ENCODE measurements at regions not wholly inside any gene's neighbourhood (a gene's known extent, or its start where the extent isn't known, plus 50 kb on each side); places are given as distances from the start of the nearest gene placed in this dataset.
A peak's percentile ranks its signal among the peaks of the same experiment; 100 is the strongest.

DNA sequence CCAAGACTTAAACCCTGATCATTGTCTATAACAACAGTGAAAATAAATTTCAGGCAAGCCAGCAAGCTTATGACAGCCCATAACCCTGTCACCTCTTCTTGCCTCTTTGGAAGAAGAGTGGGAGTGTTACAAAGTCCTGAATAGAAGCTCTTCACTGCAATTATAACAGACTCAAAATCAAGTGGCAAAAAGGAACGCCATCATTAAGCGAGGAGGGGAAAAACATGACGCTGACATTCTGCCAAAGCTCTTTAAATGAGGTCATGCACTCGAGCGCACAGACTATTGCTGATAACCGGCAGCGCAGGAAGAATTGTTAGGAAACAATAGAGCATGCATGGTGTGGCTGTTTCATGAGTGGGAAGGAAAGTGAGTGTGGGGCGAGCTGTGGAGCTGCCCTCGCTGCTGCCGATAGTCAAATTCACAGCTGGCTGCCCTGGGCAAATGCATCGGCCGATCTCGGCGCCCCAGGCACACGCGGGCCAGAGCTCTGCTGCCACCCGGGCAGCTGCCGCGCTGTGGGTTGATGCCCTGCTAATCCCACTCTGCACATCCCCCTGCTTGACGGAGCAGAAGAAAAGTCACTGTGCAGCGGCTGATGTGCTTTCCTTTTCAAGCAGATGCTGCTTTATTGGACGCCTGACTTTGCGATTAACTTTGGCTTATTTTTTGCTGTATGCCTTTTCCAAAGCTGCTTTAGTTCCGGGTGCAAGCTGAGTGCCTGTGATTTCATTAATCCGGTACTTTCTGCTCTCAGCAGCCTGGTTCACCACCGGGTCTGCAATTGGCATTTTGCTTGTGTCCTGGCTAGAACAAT is 102.4 kb upstream of the ST6GALNAC5 start:
- peak; percentile 43 for DNase-seq

DNA sequence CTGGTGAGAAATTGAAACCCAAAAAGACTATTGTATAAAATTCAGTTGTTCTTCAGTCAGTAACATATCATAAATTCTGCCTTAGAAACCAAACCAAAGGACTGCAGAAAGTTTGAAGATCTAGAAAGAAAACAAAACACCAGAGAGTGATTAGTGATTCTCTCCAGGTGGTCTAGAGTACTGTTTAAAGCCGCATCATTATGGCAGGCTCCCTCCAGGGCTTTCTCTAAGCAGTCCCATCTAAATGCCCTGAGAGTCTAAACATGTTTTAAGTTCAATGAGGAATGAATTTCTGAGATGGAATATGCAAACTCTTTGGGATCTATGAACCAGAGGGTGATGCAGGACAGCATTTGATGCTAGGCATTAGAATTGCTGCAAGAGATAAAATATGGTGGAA is 100.9 kb upstream of the ST6GALNAC5 start:
- no peak for DNase-seq

DNA sequence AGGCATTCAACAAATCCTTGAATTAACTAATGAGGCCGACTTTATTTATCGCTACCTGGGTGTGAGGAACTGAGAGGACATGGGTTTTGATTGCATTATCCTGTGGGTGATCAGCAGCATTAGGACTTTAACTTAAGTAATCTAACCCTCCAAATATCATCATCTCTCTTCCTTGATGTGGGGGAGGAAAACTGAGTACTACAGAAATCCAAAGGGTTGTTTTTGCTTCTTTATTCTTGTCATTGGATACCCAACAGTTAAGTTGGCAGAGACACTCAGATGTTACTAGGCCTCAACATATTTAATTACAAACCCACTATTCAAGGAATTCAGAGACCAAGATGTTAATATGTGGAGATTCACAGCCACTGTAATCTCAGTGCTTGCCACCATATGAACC is 97.4 kb upstream of the ST6GALNAC5 start:
- no peak for DNase-seq

DNA sequence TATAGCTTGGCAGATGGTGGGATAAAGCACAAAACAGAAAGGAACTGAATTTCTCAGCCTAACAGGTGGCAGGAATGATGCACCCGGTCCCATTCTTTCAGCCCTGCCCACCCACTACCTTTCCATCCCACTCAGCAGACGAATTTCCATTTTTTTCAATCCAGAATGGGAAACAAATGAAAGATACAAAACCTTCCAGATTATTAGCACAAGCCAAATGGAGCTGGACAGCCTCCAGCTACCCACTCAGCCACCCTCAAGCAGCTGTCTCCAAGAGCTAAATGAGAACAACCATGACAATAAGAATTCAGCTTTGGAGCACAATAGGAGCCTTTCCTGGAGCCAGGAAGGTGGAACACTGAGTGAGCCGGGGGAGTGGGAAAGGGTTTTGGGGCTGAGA is 96.3 kb upstream of the ST6GALNAC5 start:
- DNase-seq = peak; percentile 32

DNA sequence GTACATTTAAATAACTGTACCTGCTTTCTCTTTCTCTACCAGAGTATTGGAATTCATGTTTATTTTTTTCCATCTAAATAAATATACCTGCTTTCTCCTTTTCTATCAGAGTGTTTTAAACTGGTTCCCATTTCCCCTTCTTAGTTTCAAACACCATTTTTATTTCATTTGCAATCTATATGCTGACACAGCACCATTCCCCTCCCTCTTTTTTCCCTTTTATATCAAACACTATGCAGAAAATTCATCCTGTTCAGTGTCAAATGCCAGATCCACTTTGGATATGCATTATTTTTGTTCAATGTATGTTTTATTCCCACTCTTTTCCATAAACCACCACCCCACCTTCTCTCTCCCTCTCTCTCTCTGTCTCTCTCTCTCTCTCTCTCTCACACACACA is 85.8 kb upstream of the ST6GALNAC5 start:
- no peak for DNase-seq

DNA sequence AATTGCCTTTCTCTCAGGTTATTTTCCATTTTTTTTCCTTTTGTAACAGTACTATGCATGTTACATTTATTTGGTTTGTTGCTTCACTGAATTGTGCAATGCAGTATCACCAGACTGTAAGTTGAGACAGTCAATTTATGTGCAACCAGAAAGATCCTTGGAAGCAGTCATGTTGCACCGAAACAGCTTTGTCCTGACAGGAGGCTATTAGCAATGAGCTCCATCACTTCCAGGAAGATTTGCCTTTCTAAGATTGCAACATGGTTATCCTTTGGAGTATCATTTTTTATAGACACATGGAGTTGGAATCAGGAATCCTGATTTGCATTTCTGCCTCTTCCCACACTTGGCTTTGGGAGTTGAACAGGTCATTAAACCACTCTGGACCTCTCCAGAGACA is 84.5 kb upstream of the ST6GALNAC5 start:
- no peak for DNase-seq

DNA sequence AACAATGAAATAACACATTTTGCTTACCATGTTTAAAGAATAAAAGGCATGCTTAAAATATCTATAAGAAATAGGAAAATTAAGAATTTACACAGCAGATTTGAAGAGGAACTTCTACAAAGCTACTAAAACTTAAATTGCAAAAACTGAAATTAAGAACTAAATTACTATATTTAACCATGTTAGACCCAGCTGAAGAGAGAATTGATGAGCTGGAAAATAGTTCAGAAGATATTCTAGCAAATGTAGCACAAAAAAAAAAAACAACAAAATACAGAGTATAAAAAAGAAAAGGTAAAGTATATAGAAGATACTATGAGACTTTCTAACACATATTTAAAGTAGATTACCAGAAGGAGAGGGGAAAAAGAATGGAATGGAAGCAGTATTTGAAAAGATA is 82.8 kb upstream of the ST6GALNAC5 start:
- DNase-seq = no peak

DNA sequence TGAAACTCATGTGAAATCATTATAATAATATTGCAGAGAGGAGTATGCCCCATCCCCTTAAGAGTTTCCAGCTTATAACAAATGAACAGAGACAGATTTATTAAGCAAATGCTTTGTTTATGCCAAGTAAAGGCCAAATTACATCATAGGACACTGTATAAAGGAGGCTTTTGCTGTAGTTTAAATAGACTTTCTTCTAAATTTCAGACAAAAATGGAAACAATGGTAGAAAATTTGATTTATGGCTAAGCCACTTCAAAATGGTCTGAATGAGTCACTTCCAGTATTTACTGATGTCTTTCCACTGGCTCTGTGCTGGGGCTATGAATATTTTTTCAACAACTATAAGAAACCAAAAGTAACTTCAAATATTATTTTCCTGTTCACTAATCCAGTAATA is 81.1 kb upstream of the ST6GALNAC5 start:
- no peak for DNase-seq

DNA sequence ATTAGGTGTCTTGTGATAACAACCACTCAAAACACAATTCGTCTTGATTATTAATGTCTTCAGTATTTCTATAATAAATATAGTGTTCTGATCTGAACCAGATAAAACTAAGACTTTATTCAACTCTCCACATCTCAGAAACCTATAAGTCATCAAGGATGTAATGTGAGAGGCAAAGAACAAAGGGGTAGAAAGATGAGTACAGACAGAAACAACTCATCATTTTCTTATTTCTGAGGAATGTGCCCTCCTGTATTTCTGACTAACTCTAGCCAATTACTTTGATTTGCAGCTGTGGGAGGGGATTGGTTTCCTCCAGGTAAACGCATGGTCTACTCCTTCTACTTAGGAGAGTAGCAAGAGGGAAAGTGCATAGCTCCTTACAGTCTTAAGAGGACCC is 73.7 kb upstream of the ST6GALNAC5 start:
- no peak for DNase-seq

DNA sequence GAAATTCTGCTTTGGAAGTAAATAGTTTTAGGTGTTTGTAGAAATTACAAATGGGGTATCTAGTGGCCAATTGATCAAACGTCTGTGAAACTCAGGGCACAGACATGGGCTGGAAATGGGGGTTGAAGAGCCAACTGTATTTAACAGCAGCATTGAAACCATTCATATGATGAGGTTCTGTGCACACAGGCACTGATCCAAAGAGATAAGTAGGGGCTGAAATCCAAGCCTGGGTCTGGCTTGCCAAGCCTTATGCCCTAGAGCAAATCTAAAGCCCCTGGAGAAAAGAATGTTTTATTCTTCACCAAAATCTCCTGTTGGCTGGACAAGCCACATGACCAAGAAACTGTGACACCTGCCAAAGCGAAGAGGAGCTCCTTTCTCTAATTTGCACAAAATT is 67.6 kb upstream of the ST6GALNAC5 start:
- no peak for DNase-seq

DNA sequence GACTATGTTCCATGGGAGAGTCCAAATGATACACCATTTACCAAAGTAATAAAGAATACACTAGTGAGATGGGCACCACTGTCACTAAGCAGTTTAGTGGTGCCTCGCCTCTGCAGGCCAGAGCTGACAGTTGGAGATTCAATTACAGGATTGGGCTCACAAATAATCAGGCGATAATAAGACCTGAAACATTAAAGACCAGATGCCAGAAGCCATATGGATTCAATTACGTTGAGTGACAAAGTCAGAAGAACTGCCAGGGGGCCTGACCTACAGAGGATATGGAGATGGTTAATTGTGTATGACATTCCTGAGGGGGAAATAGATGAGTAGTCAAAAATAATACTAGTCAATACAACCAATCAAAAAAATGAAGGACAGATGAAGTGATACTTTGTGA is 65.2 kb upstream of the ST6GALNAC5 start:
- DNase-seq = no peak

DNA sequence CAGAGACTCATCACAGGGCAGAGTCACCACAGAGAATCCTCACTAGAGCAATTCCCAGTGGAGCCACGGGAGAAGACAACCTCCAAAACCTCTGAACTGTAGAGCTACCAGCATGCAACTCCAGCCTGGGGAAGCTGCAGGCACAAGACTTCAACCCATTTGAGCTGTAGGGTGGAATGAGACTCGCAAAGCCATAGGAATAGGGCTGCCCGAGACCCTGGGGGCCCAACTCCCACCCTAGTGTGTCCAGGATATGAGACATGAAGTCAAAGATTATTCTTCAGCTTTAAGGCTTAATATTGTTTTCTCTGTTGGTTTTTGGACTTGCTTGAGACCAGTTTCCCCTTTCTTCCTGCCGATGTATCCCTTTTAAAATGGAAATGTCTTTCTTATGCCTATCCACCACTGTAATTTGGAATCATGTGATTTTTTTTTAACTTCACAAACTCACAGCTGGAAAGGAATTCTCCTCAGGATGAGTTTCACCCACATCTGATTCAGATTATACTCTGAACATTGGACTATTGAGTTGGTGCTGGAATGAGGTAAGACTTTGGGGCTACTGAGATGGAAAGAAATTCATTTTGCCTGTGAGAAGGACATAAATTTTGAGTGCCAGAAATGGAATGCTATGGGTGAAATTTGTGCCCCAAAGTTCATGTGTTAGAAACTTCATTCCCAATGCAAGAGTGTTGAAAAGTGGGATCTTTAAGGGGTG is 59.6 kb upstream of the ST6GALNAC5 start:
- no peak for DNase-seq
